ENCODE measurements at regions not wholly inside any gene's neighbourhood (a gene's known extent, or its start where the extent isn't known, plus 50 kb on each side); places are given as distances from the start of the nearest gene placed in this dataset. TPM values are rescaled to one million over a fixed set of nuclear protein-coding genes. Genes with fewer than 3 reads are reported as not detected.
"Not testable (repeated sequence)": the region's sequence is repeated elsewhere in the genome, so short reads cannot be mapped to it uniquely, and the experiment has no call there.

GRCh38 chr5:107724642-107725041, 53.9 kb upstream of the EFNA5 start:
- Histone ChIP-seq H3K4me2 (replicated peaks; ENCODE audit: extremely low read depth, low read length, poor library complexity, severe bottlenecking) (no peak overlapping the region), H3K4me3 (replicated peaks in 1 of 3; ENCODE audit: low read depth in 2 of 3, low read length in 3 of 3) (no peak overlapping the region), H3K9me3 (replicated peaks in 1 of 2; ENCODE audit: control insufficient read depth in 1 of 2, insufficient read depth in 1 of 2, low read length in 2 of 2) (peaks cover 10 to 12% of the 10 kb centered on the region in 2 donors), H3K9ac (ENCODE audit: insufficient read depth, low read length, poor library complexity, severe bottlenecking) (no peak overlapping the region), H3K27ac (ENCODE audit: low read depth in 1 of 2, low read length in 2 of 2) (no peak overlapping the region), H4K20me1 (ENCODE audit: insufficient read depth, low read length) (no peaks in the 10 kb centered on the region), H3K4me1 (ENCODE audit: control insufficient read depth in 1 of 2, insufficient read depth in 2 of 2, low read length in 2 of 2) (no peaks in the 10 kb centered on the region), H3K79me2 (ENCODE audit: insufficient read depth, low read length) (no peaks in the 10 kb centered on the region), H3K27me3 (ENCODE audit: control insufficient read depth in 2 of 2, insufficient read depth in 2 of 2, low read length in 2 of 2) (no peaks in the 10 kb centered on the region), H2AFZ (ENCODE audit: insufficient read depth, low read depth, low read length, poor library complexity, severe bottlenecking) (no peak overlapping the region), H3K36me3 (replicated peaks in 1 of 2; ENCODE audit: control insufficient read depth in 1 of 2, insufficient read depth in 2 of 2, low read length in 2 of 2) (no peaks in the 10 kb centered on the region)
- no peaks in the 10 kb centered on the region for H3K36me3 Mint-ChIP-seq
- TF ChIP-seq CTCF (IDR thresholded peaks at IDR 0.05) = no peak
- no peak overlapping the region for H3K4me3 Mint-ChIP-seq
- WGBS (ENCODE audit: insufficient coverage) = 91% methylated on average over 18 of the region's 26 CpGs
- H3K4me1 Mint-ChIP-seq = no peaks in the 10 kb centered on the region
- intact Hi-C loops (cut with micrococcal nuclease) = no loop called here
- no peaks in the 10 kb centered on the region for H3K27me3 Mint-ChIP-seq (ENCODE audit: low read depth in 3 of 3)
- peaks cover 11 to 23% (median 16%) of the 10 kb centered on the region in 7 donors for H3K9me3 Mint-ChIP-seq
- H3K27ac Mint-ChIP-seq = no peak overlapping the region
- no peak for DNase-seq

- peaks cover 25 to 28% of the 10 kb centered on the region in 2 donors for H3K9me3 ChIP-seq (replicated peaks in 1 of 2; ENCODE audit: control insufficient read depth in 1 of 2, insufficient read depth in 1 of 2, low read length in 2 of 2)
- H3K36me3 Mint-ChIP-seq; H3K27ac Mint-ChIP-seq; H3K4me1 Mint-ChIP-seq; H3K27me3 Mint-ChIP-seq (ENCODE audit: low read depth in 3 of 3); H3K79me2 ChIP-seq (ENCODE audit: insufficient read depth, low read length); intact Hi-C loops (cut with micrococcal nuclease); H3K27ac ChIP-seq (ENCODE audit: low read depth in 1 of 2, low read length in 2 of 2); H3K4me3 Mint-ChIP-seq; H4K20me1 ChIP-seq (ENCODE audit: insufficient read depth, low read length); DNase-seq; H2AFZ ChIP-seq (ENCODE audit: insufficient read depth, low read depth, low read length, poor library complexity, severe bottlenecking); H3K4me2 ChIP-seq (replicated peaks; ENCODE audit: extremely low read depth, low read length, poor library complexity, severe bottlenecking); H3K27me3 ChIP-seq (ENCODE audit: control insufficient read depth in 2 of 2, insufficient read depth in 2 of 2, low read length in 2 of 2); H3K4me3 ChIP-seq (replicated peaks in 1 of 3; ENCODE audit: low read depth in 2 of 3, low read length in 3 of 3); H3K4me1 ChIP-seq (ENCODE audit: control insufficient read depth in 1 of 2, insufficient read depth in 2 of 2, low read length in 2 of 2); H3K36me3 ChIP-seq (replicated peaks in 1 of 2; ENCODE audit: control insufficient read depth in 1 of 2, insufficient read depth in 2 of 2, low read length in 2 of 2); H3K9ac ChIP-seq (ENCODE audit: insufficient read depth, low read length, poor library complexity, severe bottlenecking): not testable (repeated sequence)
- peaks cover 14 to 40% (median 31%) of the 10 kb centered on the region in 7 donors for H3K9me3 Mint-ChIP-seq
Measured at GRCh38 chr5:107721241-107721640, 50.5 kb upstream of the EFNA5 start.

Small RNA genes lying in the stretch of these regions (small RNA-seq; reads per million reads assigned to genes)
- not detected for gene RN7SL782P (ENCODE audit: insufficient read length, low read depth)

Data from CD14-positive monocyte (primary cell).